Kidney (tissue), 13 donors: ENCODE measurements at regions not wholly inside any gene's neighbourhood (a gene's known extent, or its start where the extent isn't known, plus 50 kb on each side); places are given as distances from the start of the nearest gene placed in this dataset.

ENCODE experiments used
- DNase-seq, 5 donors: peaks; one replicate each; pipeline ENCODE4 v3.0.0-alpha.2; 2013 to 2020
- FAIRE-seq: peaks from 2 replicates; lab custom pipeline; 2012; peaks lifted over from hg19 to GRCh38; lab: Jason Lieb, UNC
- H3K27ac ChIP-seq, 2 donors: one replicate each; pipeline ENCODE4 v1.7.0; 2013; ENCODE audit warnings: low read depth in 2 of 2, low read length in 2 of 2, inconsistent platforms in 1 of 2
- H3K27me3 ChIP-seq: one replicate; pipeline ENCODE4 v1.7.1; 2013; ENCODE audit warnings: low read length, inconsistent platforms; ENCODE audit not compliant: control insufficient read depth, insufficient read depth
- H3K36me3 ChIP-seq, 3 donors: one replicate each; pipeline versions ENCODE4 v1.7.0 to v1.7.1; 2013; ENCODE audit warnings: low read length in 3 of 3, control low read depth in 1 of 3, inconsistent platforms in 1 of 3; ENCODE audit not compliant: insufficient read depth in 3 of 3, control insufficient read depth in 2 of 3
- H3K4me1 ChIP-seq, 3 donors: one replicate each; pipeline versions ENCODE4 v1.7.0 to v1.7.1; 2013; ENCODE audit warnings: low read length in 3 of 3, inconsistent platforms in 1 of 3, low read depth in 1 of 3; ENCODE audit not compliant: control insufficient read depth in 2 of 3, insufficient read depth in 2 of 3
- H3K4me3 ChIP-seq, 3 donors: one replicate each; pipeline versions ENCODE4 v1.7.0 to v1.8.1; 2013; ENCODE audit warnings: low read length in 3 of 3, control low read depth in 1 of 3, inconsistent platforms in 1 of 3
- H3K9ac ChIP-seq, 3 donors: one replicate each; pipeline versions ENCODE4 v1.7.0 to v1.7.1; 2013; ENCODE audit warnings: low read length in 3 of 3, control low read depth in 1 of 3, inconsistent platforms in 1 of 3
- H3K9me3 ChIP-seq, 3 donors: one replicate each; pipeline versions ENCODE4 v1.7.0 to v1.7.1; 2013; ENCODE audit warnings: low read length in 3 of 3, control low read depth in 1 of 3, inconsistent platforms in 1 of 3; ENCODE audit not compliant: control insufficient read depth in 2 of 3, insufficient read depth in 1 of 3
- intact Hi-C: fragments of 100-400 bp; cut with DNase I; formaldehyde crosslinking; loops from one replicate; pipeline ENCODE4 v1.11.1; 2022
- TF ChIP-seq, protein P1 (sequence below): IDR thresholded peaks from 3 replicates; pipeline ENCODE4 v1.5.1; 2012; ENCODE audit warnings: mild to moderate bottlenecking, moderate library complexity, borderline replicate concordance; ENCODE audit not compliant: insufficient read depth; ENCODE audit errors: extremely low read depth
- donor health status: control.
- donor health status: control.
- donor health status: control.
- donor health status: control.
- donor health status: control.
- donor health status: DM: yes; HTN: yes; CAD: no.
- donor health status: Normal renal cell carcinoma (clear cell type).

DNA sequence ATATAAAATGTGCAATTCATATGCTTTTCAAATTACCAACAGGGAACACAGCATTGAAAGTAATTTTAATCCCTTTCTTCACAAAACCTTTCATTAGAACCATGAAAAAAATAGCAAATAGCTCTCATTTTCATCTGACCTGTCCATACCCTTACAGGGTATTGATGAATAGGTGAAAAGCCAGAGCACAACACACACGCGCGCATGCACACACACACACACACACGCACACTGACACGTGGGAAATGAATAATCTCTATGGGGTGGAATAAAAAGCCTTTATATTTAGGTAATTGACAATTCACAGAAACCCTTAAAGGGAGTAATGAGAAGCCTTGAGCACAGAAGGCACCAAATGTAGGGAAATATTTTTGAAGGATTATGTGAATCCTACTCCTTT lies 76.2 kb upstream of the POU2AF2 start:
- intact Hi-C loops, result no loop called here

GRCh38 chr11:111168871-111169270 lies 76.7 kb upstream of the POU2AF2 start:
- intact Hi-C loops, result no loop called here
- H3K36me3 ChIP-seq, result no peaks in the 10 kb centered on the region
- FAIRE-seq, result no peak
- no peak for DNase-seq
- no peak overlapping the region for H3K27ac ChIP-seq
- TF ChIP-seq, protein P1, sequence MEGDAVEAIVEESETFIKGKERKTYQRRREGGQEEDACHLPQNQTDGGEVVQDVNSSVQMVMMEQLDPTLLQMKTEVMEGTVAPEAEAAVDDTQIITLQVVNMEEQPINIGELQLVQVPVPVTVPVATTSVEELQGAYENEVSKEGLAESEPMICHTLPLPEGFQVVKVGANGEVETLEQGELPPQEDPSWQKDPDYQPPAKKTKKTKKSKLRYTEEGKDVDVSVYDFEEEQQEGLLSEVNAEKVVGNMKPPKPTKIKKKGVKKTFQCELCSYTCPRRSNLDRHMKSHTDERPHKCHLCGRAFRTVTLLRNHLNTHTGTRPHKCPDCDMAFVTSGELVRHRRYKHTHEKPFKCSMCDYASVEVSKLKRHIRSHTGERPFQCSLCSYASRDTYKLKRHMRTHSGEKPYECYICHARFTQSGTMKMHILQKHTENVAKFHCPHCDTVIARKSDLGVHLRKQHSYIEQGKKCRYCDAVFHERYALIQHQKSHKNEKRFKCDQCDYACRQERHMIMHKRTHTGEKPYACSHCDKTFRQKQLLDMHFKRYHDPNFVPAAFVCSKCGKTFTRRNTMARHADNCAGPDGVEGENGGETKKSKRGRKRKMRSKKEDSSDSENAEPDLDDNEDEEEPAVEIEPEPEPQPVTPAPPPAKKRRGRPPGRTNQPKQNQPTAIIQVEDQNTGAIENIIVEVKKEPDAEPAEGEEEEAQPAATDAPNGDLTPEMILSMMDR, result no peak
- no peak overlapping the region for H3K4me3 ChIP-seq
- H3K9me3 ChIP-seq, result no peaks in the 10 kb centered on the region
- no peak overlapping the region for H3K9ac ChIP-seq
- no peaks in the 10 kb centered on the region for H3K4me1 ChIP-seq
- H3K27me3 ChIP-seq, result no peaks in the 10 kb centered on the region

More for the DNA sequence above, 76.2 kb upstream of the POU2AF2 start:
- TF ChIP-seq, protein P1, result no peak
- H3K4me1 ChIP-seq, result no peaks in the 10 kb centered on the region
- H3K27me3 ChIP-seq, result no peaks in the 10 kb centered on the region
- no peaks in the 10 kb centered on the region for H3K36me3 ChIP-seq
- H3K27ac ChIP-seq, result no peak overlapping the region
- no peak overlapping the region for H3K9ac ChIP-seq
- DNase-seq (no peak), FAIRE-seq (no peak)
- no peaks in the 10 kb centered on the region for H3K9me3 ChIP-seq
- no peak overlapping the region for H3K4me3 ChIP-seq

GRCh38 chr11:111167666-111168065 lies 77.9 kb upstream of the POU2AF2 start:
- H3K27me3 ChIP-seq, result no peaks in the 10 kb centered on the region
- FAIRE-seq (no peak), DNase-seq (no peak)
- TF ChIP-seq, protein P1, result no peak
- H3K9me3 ChIP-seq, result no peaks in the 10 kb centered on the region
- H3K36me3 ChIP-seq, result no peaks in the 10 kb centered on the region
- H3K9ac ChIP-seq, result no peak overlapping the region
- no peak overlapping the region for H3K27ac ChIP-seq
- H3K4me1 ChIP-seq, result no peaks in the 10 kb centered on the region
- intact Hi-C loops, result no loop called here
- H3K4me3 ChIP-seq, result no peak overlapping the region

DNA sequence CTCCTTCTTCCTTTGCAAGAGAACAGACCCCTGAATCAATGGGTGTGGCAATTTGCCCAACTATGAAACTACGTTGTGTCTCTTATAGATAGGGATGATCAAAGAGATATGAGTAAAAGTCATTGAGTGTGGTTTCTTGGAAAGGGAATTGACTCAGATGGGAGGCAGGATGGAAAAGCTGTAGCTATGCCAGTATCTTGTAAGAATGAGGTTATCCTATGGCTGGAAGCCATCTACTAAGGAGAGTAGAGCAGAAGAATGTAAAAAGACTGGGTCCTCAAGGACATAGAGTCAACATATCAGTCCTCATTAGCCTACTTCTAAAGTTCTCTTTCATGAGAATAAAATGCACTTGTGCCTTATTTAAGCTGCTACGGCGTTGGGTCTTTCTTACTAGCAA lies 78.9 kb upstream of the POU2AF2 start:
- TF ChIP-seq, protein P1, result no peak
- Histone ChIP-seq H3K9ac (no peak overlapping the region), H3K27me3 (no peaks in the 10 kb centered on the region), H3K27ac (no peak overlapping the region), H3K4me1 (no peaks in the 10 kb centered on the region), H3K4me3 (no peak overlapping the region), H3K36me3 (no peaks in the 10 kb centered on the region), H3K9me3 (no peaks in the 10 kb centered on the region)
- intact Hi-C loops, result no loop called here
- DNase-seq, result no peak
- no peak for FAIRE-seq
